HG03108 (cell line): ENCODE measurements at regions not wholly inside any gene's neighbourhood (a gene's known extent, or its start where the extent isn't known, plus 50 kb on each side); places are given as distances from the start of the nearest gene placed in this dataset.

Experiments used
- ATAC-seq: cut with Tn5 transposase; IDR thresholded peaks from one replicate; pipeline ENCODE4 v1.9.1; 2021; ENCODE audit warnings: moderate library complexity; ENCODE audit not compliant: unreplicated experiment

GRCh38 chr3:147046916-147047315, 359.4 kb downstream of the ZIC4 start:
- no peak for ATAC-seq

DNA sequence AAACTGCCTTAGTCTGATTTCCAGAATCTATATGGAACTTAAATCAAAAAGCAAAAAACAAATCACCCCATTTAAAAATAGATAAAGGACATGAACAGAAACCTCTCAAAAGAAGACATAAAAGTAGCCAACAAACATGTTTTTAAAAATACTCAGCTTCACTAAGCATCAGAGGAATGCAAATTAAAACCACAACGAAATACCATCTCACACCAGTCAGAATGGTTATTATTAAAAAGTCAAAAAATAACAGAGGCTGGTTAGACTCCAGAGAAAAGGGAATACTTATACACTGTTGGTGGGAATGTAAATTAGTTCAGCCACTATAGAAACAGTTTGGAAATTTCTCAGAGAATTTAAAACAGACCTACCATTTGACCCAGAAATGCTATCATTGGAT, 367.9 kb downstream of the ZIC4 start:
- ATAC-seq, result no peak

- ATAC-seq, result no peak
These were observed 372.0 kb downstream of the ZIC4 start for GRCh38 chr3:147034359-147034758.

DNA sequence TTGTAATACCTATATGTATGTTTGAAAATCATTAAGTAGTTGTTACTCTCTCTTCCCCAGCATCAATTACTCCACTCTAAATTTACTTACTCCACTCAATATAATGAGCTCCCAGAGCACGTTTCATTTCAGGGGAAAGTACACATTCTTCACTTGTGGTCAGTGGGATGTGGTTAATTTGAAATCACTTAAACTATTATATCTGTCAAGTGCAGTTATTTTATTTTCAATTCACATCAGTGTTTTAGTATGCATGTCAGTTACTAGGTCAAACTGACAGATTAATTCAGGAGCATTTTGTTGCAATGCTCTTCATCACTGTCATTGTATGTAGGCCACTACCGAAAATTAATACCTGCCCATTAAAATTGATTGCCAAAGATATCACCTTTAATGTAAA, 376.1 kb downstream of the ZIC4 start:
- ATAC-seq, result no peak

- no peak for ATAC-seq
These were observed 391.0 kb downstream of the ZIC4 start for GRCh38 chr3:147015334-147015733.

DNA sequence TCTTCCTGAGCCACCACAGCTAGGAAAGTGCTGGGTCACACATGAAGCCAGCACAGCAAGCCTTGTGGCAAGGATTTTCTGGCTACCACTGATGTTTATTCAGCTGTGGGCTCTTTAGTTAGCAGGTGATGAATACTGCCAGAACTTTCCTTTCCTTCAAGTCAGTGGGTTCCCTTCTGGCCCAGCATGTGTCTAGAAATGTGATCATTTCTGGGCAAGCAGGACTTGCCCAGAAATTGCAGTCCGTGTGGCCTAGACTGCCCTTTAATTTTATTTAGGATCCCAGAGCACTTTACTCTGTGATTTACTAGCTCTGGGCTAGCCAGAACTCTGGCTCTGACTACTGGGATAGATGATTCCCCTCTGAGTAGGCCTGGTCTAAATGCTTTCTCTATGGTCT, 397.5 kb downstream of the ZIC4 start:
- no peak for ATAC-seq

- no peak for ATAC-seq
These were observed 397.9 kb downstream of the ZIC4 start for GRCh38 chr3:147008458-147008857.

DNA sequence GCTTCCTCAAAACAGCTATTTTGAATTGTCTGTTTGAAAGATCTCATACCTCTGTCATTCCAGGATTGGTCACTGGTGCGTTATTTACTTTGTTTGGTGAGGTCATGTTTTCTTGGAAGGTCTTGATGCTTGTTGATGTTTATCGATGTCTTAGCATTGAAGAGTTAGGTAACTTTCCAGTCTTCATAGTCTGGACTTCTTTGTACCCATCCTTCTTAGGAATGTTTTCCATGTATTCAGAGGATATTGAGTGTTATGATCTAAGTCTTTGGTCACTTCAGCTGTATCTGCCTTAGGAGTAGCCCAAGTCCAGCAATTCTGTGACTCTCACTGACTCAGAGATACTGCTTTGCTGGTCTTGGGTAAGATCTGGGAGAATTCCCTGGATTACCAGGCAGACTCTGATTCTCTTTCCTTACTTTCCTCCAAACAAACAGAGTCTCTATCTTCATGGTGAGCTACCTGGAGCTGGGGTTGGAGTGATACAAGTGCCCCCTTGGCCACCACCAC, 398.6 kb downstream of the ZIC4 start:
- no peak for ATAC-seq

DNA sequence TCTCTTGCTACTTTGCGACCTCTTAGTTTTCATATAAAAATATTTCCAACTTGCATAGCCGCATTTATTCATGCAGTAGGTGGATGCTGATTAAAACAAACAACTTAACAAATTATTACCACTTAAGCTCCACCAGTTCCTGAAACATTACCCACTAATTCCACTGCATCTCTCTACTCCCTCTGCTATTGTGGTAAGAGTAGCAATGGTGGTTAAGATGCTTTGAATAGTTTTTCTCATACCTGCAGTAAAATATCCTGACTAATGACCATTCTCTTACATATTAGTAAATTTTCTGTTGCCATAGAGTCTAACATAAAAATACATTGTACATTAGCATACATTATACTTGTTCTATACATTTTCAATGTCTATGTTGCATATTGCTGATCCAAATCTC, 397.6 kb upstream of the PLSCR5 start:
- ATAC-seq, result no peak

DNA sequence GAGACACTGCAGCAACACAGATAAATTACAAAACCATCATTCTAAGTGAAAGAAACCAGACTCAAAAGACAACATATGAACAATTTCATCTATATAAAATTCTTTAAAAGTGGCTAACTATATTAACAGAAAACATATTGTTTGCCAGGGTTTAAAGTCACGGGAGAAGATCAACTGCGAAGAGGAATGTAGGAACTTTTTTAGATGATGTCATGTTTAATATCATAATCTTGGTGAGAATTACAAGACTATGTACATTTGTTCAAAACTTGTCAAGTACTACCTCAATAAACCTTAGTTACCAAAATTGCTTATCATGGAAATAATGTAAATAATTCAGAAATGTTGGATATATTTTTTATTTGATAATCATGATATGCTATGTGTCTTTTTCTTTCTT, 395.1 kb upstream of the PLSCR5 start:
- ATAC-seq, result no peak

DNA sequence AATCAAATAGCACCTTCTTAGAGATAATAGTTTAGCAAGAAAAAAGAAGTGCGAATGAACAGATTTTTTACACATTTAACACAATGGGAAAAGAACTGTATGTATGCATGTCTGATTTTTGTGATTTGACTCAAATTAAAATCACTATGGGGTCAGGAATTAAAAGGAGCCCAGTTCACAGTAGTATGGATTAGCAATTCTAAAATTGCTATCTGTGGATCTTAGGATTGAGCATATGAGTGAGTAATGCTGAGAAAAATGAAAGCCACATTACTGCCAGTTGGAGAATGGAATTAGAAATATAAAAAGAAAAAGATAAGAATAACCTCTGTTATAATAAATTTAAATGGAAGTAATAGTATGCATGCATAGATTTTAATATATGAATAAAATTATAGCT, 386.8 kb upstream of the PLSCR5 start:
- no peak for ATAC-seq

GRCh38 chr3:146975476-146975875, 370.3 kb upstream of the PLSCR5 start:
- no peak for ATAC-seq

GRCh38 chr3:146975032-146975431, 369.9 kb upstream of the PLSCR5 start:
- ATAC-seq, result no peak

- no peak for ATAC-seq
These were observed 368.9 kb upstream of the PLSCR5 start for GRCh38 chr3:146974001-146974400.

DNA sequence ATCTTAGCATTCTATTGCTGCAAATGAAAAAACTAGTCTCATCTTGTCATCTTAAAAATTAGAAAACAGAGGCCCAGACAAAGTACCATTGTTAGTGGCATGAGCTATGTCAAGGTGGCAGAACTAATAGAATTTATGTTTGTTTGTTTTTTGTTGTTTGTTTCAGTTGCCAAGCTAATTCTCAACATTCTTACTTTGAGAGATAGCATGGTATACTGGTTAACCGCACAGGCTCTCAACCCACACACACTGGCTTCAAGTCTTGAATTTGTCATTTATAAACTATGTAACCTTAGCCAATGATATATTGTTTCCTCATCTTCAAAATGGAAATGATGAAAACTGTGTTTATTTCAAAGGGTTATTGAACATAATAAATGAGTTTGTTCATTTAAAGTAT, 367.6 kb upstream of the PLSCR5 start:
- ATAC-seq, result no peak

DNA sequence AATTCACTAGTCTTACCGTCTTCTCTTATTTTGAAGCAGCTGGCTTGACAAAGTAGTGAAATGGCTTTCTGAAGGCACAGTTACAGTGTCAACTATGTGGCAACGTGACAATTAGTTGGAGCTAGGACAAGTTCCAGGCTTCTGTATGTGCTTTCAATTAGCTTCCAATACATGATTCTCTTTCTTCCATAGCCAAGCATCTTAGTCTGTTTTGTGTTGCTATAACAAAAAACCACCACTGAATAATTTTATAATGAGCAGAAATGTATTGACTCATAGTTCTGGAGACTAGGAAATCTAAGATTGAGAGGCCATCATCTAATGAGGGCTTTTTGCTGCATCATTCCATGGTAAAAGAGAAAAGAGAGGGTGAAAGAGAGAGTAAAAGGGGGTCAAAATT, 365.1 kb upstream of the PLSCR5 start:
- no peak for ATAC-seq

DNA sequence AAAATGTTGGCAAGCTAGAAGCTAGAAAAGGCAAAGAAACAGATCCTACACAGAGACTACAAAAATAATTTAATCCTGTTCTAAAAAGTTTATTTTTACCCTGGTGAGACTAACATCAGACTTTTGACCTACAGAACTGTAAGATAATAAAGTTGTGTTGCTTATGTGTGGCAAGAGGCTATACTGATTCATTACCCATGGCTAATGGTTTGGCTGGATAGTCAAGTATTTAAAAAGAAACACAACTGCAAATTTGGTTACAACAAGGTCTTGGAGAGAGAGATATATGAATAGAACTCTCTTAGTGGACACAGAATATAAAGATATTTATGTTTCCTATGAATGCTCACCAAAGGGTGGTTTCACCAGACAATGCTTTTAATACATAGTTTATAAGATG, 364.2 kb upstream of the PLSCR5 start:
- no peak for ATAC-seq

DNA sequence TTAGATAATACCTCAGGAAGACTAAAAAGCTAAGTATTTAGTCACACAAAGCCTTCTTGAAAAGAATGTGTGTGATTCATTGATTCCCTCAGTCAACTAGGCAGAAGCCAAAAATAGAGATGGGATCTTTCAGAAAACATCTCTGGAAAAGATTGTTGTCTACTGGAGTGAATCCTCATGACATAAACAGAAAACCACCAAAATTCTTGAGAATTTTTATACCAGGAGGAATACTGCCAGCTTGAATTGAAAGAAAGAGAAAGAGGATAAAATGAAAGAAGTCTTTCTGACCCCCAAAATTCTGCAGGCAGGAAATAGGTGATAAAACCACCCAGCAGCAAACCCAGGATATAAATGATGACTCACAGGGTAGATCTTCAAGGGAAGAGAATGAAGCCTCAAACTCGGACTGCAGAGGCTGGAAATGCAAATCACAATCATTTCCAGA, 363.1 kb upstream of the PLSCR5 start:
- no peak for ATAC-seq

GRCh38 chr3:146967783-146968182, 362.6 kb upstream of the PLSCR5 start:
- ATAC-seq, result no peak

GRCh38 chr3:146966124-146966523, 361.0 kb upstream of the PLSCR5 start:
- ATAC-seq, result no peak

DNA sequence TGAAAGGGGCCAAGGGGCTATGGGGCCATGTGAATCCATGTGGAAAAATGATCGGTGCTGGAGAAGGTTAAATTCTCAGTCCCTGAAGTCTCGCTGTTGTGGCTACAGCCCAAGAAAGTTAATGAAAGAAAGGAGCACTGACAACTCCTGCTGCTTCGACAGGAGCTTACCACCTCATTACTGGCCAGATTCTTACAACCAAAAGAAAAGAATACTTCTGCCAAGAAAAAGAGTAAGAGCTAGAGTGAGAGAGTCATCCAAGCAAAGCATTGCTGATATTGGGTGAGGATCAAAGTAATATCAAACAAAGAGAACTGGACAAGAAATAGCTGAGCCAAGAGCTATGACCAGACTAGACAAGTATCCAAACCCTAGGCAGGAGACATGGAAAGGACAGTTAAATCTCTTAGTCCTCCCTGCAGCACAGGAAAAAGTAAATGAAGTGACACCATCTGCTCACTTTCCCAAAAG, 348.4 kb upstream of the PLSCR5 start:
- no peak for ATAC-seq

DNA sequence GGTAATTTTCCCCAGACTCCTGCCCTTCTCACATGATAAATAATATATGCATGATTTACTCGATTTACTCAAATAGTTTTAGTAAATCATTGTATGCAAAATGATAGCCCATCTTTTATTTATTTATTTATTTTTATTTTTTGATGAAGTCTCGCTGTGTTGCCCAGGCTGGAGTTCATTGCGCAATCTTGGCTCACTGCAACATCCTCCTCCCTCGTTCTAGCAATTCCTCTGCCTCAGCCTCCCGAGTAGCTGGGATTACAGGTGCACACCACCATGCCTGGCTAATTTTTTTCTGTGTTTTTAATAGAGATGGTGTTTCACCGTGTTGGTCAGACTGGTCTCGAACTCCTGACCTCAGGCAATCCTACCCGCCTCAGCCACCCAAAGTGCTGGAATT, 343.8 kb upstream of the PLSCR5 start:
- ATAC-seq, result no peak

DNA sequence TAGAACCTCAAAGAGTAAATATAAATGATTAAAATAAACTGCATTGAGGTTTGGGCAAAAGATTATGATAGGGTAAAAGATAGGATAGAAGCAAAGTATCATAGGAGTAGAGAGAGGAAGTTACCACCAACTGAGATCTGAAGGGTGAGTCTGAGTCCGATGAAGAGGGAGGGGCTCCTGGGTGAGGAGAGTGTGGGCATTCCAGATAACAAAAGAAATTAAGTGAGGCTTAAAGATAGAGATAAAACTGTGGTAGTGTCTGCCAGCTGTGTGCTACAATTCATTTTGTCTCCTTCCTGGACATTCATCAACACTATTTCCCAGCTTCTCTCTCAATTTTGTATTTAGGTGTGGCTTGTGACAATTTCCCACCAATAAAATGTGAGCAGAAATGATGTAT, 343.0 kb upstream of the PLSCR5 start:
- no peak for ATAC-seq

GRCh38 chr3:146929696-146930095, 324.6 kb upstream of the PLSCR5 start:
- no peak for ATAC-seq
